ENCODE measurements at regions not wholly inside any gene's neighbourhood (a gene's known extent, or its start where the extent isn't known, plus 50 kb on each side); places are given as distances from the start of the nearest gene placed in this dataset.

DNA sequence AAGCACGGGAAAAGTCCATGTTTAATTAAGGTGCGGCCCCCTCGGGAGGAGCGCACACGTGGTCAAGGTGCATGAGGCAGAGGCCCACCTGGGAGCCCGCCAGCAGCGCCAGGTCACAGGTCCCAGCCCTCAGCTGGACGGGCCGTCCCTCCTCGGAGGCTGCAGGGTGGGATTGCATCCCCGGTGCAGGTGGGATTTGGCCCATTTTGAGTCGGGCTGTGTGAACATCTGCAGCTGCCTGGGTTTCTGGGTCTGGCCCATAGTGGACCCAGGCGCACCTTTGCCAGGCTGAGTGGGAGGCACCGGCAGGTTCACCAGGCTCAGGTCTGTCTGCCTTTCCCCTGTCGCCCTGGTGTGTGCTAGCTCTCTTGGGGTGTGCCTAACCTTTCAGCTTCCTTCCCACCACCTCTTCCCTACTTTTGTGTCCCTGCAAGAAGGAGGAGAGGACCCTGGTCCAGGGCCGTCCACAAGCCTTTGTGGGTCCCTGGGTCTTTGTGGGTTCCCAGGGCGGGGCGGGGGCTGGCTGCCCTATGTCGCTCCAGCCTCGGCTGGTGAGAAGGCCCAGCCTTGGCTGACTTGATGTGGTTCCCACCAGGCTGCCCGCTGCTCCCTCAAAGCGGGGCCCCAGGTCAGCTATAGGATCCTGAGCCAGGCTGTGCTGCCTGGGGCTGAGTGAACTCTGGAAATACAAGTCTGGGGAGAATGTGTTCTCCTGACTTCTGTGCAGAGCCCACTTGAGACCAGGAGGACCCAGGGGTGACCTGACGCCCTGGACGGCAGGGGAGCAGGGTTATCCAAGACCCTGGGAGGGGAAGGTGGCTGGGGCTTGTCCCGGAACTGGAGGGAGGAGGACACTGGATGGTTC is 186.7 kb upstream of the SHH start:
- TF ChIP-seq, protein P1, sequence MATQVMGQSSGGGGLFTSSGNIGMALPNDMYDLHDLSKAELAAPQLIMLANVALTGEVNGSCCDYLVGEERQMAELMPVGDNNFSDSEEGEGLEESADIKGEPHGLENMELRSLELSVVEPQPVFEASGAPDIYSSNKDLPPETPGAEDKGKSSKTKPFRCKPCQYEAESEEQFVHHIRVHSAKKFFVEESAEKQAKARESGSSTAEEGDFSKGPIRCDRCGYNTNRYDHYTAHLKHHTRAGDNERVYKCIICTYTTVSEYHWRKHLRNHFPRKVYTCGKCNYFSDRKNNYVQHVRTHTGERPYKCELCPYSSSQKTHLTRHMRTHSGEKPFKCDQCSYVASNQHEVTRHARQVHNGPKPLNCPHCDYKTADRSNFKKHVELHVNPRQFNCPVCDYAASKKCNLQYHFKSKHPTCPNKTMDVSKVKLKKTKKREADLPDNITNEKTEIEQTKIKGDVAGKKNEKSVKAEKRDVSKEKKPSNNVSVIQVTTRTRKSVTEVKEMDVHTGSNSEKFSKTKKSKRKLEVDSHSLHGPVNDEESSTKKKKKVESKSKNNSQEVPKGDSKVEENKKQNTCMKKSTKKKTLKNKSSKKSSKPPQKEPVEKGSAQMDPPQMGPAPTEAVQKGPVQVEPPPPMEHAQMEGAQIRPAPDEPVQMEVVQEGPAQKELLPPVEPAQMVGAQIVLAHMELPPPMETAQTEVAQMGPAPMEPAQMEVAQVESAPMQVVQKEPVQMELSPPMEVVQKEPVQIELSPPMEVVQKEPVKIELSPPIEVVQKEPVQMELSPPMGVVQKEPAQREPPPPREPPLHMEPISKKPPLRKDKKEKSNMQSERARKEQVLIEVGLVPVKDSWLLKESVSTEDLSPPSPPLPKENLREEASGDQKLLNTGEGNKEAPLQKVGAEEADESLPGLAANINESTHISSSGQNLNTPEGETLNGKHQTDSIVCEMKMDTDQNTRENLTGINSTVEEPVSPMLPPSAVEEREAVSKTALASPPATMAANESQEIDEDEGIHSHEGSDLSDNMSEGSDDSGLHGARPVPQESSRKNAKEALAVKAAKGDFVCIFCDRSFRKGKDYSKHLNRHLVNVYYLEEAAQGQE (IDR thresholded peaks at IDR 0.05; ENCODE audit: low read depth): no peak
- TF ChIP-seq ZBTB7A (IDR thresholded peaks at IDR 0.05; ENCODE audit: low read depth) (no peak), FOXM1 (IDR thresholded peaks at IDR 0.05; ENCODE audit: borderline replicate concordance, low read depth) (no peak), TCF12 (IDR thresholded peaks at IDR 0.05; ENCODE audit: low read depth) (no peak), EGR1 (IDR thresholded peaks at IDR 0.05) (no peak), CREB1 (IDR thresholded peaks at IDR 0.05; ENCODE audit: low read depth) (no peak), USF1 (IDR thresholded peaks at IDR 0.05) (no peak)
- TF ChIP-seq, protein P2, sequence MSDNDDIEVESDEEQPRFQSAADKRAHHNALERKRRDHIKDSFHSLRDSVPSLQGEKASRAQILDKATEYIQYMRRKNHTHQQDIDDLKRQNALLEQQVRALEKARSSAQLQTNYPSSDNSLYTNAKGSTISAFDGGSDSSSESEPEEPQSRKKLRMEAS (IDR thresholded peaks at IDR 0.05): no peak

DNA sequence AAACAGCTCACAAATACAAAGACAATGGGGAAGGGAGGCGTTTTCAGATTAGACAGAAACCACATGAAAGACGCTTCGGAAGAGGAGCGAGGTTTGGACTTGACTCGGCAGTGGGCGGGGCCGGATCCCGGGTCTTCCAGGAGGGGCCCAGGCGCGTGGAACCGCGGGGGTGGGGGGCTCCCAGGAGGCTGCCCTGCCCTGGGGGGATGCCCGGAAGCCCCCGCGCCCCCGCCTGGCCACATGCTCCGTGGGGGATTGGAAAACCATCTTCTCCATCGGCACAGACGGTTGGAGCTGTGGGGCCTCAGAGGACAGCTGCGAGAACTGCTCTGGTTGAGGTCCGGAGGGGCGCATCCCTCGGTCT is 186.0 kb upstream of the SHH start:
- no peak for TF ChIP-seq CEBPB (IDR thresholded peaks at IDR 0.05)

DNA sequence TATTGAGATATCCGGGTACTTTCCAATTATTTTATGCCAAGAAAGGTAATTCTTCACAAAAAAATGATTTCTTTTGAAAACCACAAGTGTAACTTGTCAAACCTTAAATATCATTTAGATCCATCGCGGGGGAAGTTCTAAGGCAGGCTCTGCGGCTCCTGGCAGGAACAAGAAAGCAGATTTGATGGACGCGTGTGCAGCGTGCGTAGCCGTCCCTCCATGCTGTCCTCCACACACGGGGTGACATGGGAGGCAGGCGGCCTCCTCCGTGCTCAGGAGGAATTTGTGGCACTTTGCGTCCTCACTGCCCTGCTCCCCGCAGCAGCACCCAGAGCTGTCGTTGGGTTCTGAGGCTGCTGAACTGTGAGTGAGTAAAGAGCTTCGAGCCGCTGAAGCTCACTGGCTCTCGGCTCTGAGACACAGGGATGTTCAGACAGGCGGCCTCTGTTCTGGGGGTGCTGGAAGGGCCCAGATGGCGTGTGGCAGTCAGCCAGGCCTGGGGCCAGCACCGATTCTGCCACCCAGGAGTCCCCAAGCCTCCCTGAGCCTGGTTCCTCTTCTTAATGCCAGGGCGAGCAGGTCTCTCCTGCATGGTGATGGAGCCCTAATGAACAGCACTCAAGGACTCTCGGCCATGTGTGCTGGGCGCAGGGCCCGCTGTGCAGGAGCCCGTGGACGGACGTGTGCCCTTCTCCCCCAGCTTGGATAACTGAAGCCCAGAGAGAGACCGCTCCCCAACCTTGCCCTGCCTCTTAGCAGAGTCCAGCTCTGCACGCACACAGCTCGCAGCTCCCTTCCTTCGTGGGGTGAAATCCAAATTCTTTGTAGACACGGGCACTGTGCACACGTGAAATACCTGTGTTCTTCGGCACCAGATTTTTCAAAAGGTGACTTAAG is 185.4 kb upstream of the SHH start:
- TF ChIP-seq, protein P2 (IDR thresholded peaks at IDR 0.05): no peak
- TF ChIP-seq CEBPB (IDR thresholded peaks at IDR 0.05) (no peak), EGR1 (IDR thresholded peaks at IDR 0.05) (no peak), NFIC (IDR thresholded peaks at IDR 0.05) (no peak), EP300 (IDR thresholded peaks at IDR 0.05; ENCODE audit: borderline replicate concordance) (no peak), TAF1 (IDR thresholded peaks at IDR 0.05; ENCODE audit: low read depth) (no peak), RAD21 (IDR thresholded peaks at IDR 0.05; ENCODE audit: low read depth) (no peak), USF1 (IDR thresholded peaks at IDR 0.05) (no peak), TCF12 (IDR thresholded peaks at IDR 0.05; ENCODE audit: low read depth) (no peak), CREB1 (IDR thresholded peaks at IDR 0.05; ENCODE audit: low read depth) (no peak)
- TF ChIP-seq, protein P1 (IDR thresholded peaks at IDR 0.05; ENCODE audit: low read depth): no peak

DNA sequence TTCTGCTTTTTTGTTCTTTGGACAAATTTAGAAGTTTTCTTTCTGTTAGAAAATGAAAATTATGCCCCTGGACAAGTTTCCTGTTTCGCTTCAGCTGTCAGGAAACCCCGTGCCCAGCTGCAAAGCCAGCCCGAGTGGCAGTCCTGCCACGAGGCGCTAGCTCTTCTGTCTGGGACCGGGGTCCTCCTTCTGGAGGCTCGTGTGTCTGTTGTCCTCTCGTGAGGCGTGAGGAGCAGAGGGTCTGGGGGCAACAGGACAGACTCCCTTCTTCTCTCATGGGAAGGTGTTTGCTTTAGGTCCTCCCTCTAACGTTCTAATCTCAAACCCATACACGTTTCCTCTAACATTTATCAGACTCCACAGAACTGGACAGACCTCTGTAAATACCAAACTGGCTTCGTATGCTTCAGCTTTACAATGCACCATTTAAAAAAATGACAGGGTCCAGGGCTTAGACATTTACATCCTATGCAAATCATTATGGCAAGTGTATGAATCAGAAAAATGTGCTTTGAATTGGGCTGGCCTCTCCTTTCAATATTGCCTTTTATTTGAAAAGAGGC is 184.5 kb upstream of the SHH start:
- TF ChIP-seq NFIC (IDR thresholded peaks at IDR 0.05) (no peak), FOXM1 (IDR thresholded peaks at IDR 0.05; ENCODE audit: borderline replicate concordance, low read depth) (no peak), CEBPB (IDR thresholded peaks at IDR 0.05) (no peak), ZBTB7A (IDR thresholded peaks at IDR 0.05; ENCODE audit: low read depth) (no peak), YY1 (IDR thresholded peaks at IDR 0.05; ENCODE audit: low read depth) (no peak), EP300 (IDR thresholded peaks at IDR 0.05; ENCODE audit: borderline replicate concordance) (no peak), USF1 (IDR thresholded peaks at IDR 0.05) (no peak), CREB1 (IDR thresholded peaks at IDR 0.05; ENCODE audit: low read depth) (no peak), TAF1 (IDR thresholded peaks at IDR 0.05; ENCODE audit: low read depth) (no peak), TCF12 (IDR thresholded peaks at IDR 0.05; ENCODE audit: low read depth) (no peak), RAD21 (IDR thresholded peaks at IDR 0.05; ENCODE audit: low read depth) (no peak), EGR1 (IDR thresholded peaks at IDR 0.05) (no peak), TEAD4 (IDR thresholded peaks at IDR 0.05) (no peak)
- TF ChIP-seq, protein P2 (IDR thresholded peaks at IDR 0.05): no peak

Measured in Ishikawa (cell line).